ENCODE measurements at regions not wholly inside any gene's neighbourhood (a gene's known extent, or its start where the extent isn't known, plus 50 kb on each side); places are given as distances from the start of the nearest gene placed in this dataset.
A peak's percentile ranks its signal among the peaks of the same experiment; 100 is the strongest.

GRCh38 chr4:138596896-138597295 is 354.7 kb upstream of the SLC7A11 start:
- no peak for DNase-seq (ENCODE audit: extremely low spot score, unreplicated experiment)
- Mint-ChIP-seq H3K4me1 (ENCODE audit: unreplicated experiment) (peaks cover 19% of the 10 kb centered on the region), H3K27ac (ENCODE audit: unreplicated experiment) (no peak overlapping the region), H3K27me3 (ENCODE audit: unreplicated experiment) (no peaks in the 10 kb centered on the region), H3K9me3 (ENCODE audit: unreplicated experiment) (peaks cover 7% of the 10 kb centered on the region), H3K4me3 (ENCODE audit: unreplicated experiment) (no peak overlapping the region), H3K36me3 (ENCODE audit: unreplicated experiment) (peaks cover 4% of the 10 kb centered on the region)
- TF ChIP-seq CTCF (IDR thresholded peaks at IDR 0.05), result no peak

- H3K4me1 Mint-ChIP-seq (ENCODE audit: unreplicated experiment), result peaks cover 19% of the 10 kb centered on the region
- no peak for DNase-seq (ENCODE audit: extremely low spot score, unreplicated experiment)
- H3K36me3 Mint-ChIP-seq (ENCODE audit: unreplicated experiment), result no peaks in the 10 kb centered on the region
- H3K9me3 Mint-ChIP-seq (ENCODE audit: unreplicated experiment), result no peaks in the 10 kb centered on the region
- no peak for TF ChIP-seq CTCF (IDR thresholded peaks at IDR 0.05)
- no peaks in the 10 kb centered on the region for H3K27me3 Mint-ChIP-seq (ENCODE audit: unreplicated experiment)
- no peak overlapping the region for H3K4me3 Mint-ChIP-seq (ENCODE audit: unreplicated experiment)
- peak overlapping the region; percentile 4 for H3K27ac Mint-ChIP-seq (ENCODE audit: unreplicated experiment)
Measured at GRCh38 chr4:138595731-138596460, 353.7 kb upstream of the SLC7A11 start.

GRCh38 chr4:138595171-138595570 is 353.0 kb upstream of the SLC7A11 start:
- DNase-seq (ENCODE audit: extremely low spot score, unreplicated experiment), result no peak
- H3K9me3 Mint-ChIP-seq (ENCODE audit: unreplicated experiment), result no peaks in the 10 kb centered on the region
- no peak for TF ChIP-seq CTCF (IDR thresholded peaks at IDR 0.05)
- H3K27me3 Mint-ChIP-seq (ENCODE audit: unreplicated experiment), result no peaks in the 10 kb centered on the region
- no peak overlapping the region for H3K27ac Mint-ChIP-seq (ENCODE audit: unreplicated experiment)
- no peak overlapping the region for H3K4me3 Mint-ChIP-seq (ENCODE audit: unreplicated experiment)
- no peaks in the 10 kb centered on the region for H3K36me3 Mint-ChIP-seq (ENCODE audit: unreplicated experiment)
- peaks cover 19% of the 10 kb centered on the region for H3K4me1 Mint-ChIP-seq (ENCODE audit: unreplicated experiment)

GRCh38 chr4:138592796-138593195 is 350.6 kb upstream of the SLC7A11 start:
- no peaks in the 10 kb centered on the region for H3K27me3 Mint-ChIP-seq (ENCODE audit: unreplicated experiment)
- DNase-seq (ENCODE audit: extremely low spot score, unreplicated experiment), result no peak
- no peak for TF ChIP-seq CTCF (IDR thresholded peaks at IDR 0.05)
- no peak overlapping the region for H3K4me3 Mint-ChIP-seq (ENCODE audit: unreplicated experiment)
- no peak overlapping the region for H3K27ac Mint-ChIP-seq (ENCODE audit: unreplicated experiment)
- no peaks in the 10 kb centered on the region for H3K36me3 Mint-ChIP-seq (ENCODE audit: unreplicated experiment)
- H3K9me3 Mint-ChIP-seq (ENCODE audit: unreplicated experiment), result no peaks in the 10 kb centered on the region
- peaks cover 16% of the 10 kb centered on the region for H3K4me1 Mint-ChIP-seq (ENCODE audit: unreplicated experiment)

GRCh38 chr4:138591808-138592207 is 349.7 kb upstream of the SLC7A11 start:
- H3K27ac Mint-ChIP-seq (ENCODE audit: unreplicated experiment), result no peak overlapping the region
- H3K4me3 Mint-ChIP-seq (ENCODE audit: unreplicated experiment), result no peak overlapping the region
- no peak for TF ChIP-seq CTCF (IDR thresholded peaks at IDR 0.05)
- no peaks in the 10 kb centered on the region for H3K36me3 Mint-ChIP-seq (ENCODE audit: unreplicated experiment)
- peaks cover 9% of the 10 kb centered on the region for H3K9me3 Mint-ChIP-seq (ENCODE audit: unreplicated experiment)
- no peak for DNase-seq (ENCODE audit: extremely low spot score, unreplicated experiment)
- peaks cover 16% of the 10 kb centered on the region for H3K4me1 Mint-ChIP-seq (ENCODE audit: unreplicated experiment)
- no peaks in the 10 kb centered on the region for H3K27me3 Mint-ChIP-seq (ENCODE audit: unreplicated experiment)
